H9 (cell line): ENCODE measurements at regions not wholly inside any gene's neighbourhood (a gene's known extent, or its start where the extent isn't known, plus 50 kb on each side); places are given as distances from the start of the nearest gene placed in this dataset.
A peak's percentile ranks its signal among the peaks of the same experiment; 100 is the strongest.

Experiments
- DNase-seq: peaks from one replicate; pipeline ENCODE4 v3.0.0-alpha.2; 2017
- H2AFZ ChIP-seq: one replicate; pipeline ENCODE4 v1.6.1; 2013; ENCODE audit warnings: mild to moderate bottlenecking, low read length, control low read depth, moderate library complexity
- H2AK5ac ChIP-seq: 2 replicates; pipeline ENCODE4 v1.6.1; 2013; ENCODE audit warnings: low read length, control low read depth, mixed read lengths; ENCODE audit not compliant: insufficient read length
- H2BK120ac ChIP-seq: one replicate; pipeline ENCODE4 v1.6.1; 2013; ENCODE audit warnings: low read depth, mild to moderate bottlenecking, low read length, control low read depth, inconsistent platforms; ENCODE audit not compliant: poor library complexity, severe bottlenecking
- H2BK12ac ChIP-seq: 2 replicates; pipeline ENCODE4 v1.6.1; 2013; ENCODE audit warnings: low read length, control low read depth, mixed read lengths, low read depth; ENCODE audit not compliant: insufficient read length
- H2BK15ac ChIP-seq: 2 replicates; pipeline ENCODE4 v1.6.1; 2013; ENCODE audit warnings: low read depth, low read length, control low read depth
- H2BK20ac ChIP-seq: one replicate; pipeline ENCODE4 v1.6.1; 2013; ENCODE audit warnings: low read depth, mild to moderate bottlenecking, low read length, control low read depth, inconsistent platforms; ENCODE audit not compliant: poor library complexity, severe bottlenecking
- H2BK5ac ChIP-seq: 2 replicates; pipeline ENCODE4 v1.6.1; 2013; ENCODE audit warnings: low read length, control low read depth, mixed read lengths; ENCODE audit not compliant: insufficient read length
- H3K14ac ChIP-seq: 2 replicates; pipeline ENCODE4 v1.6.1; 2013; ENCODE audit warnings: low read length, control low read depth; ENCODE audit not compliant: insufficient read depth
- H3K18ac ChIP-seq: 2 replicates; pipeline ENCODE4 v1.6.1; 2013; ENCODE audit warnings: low read depth, mild to moderate bottlenecking, mixed read lengths, low read length, control low read depth; ENCODE audit not compliant: insufficient read length
- H3K23ac ChIP-seq: 2 replicates; pipeline ENCODE4 v1.6.1; 2013; ENCODE audit warnings: low read length, control low read depth, mixed read lengths, low read depth; ENCODE audit not compliant: insufficient read length
- H3K23me2 ChIP-seq: 2 replicates; pipeline ENCODE4 v1.6.1; 2013; ENCODE audit warnings: low read depth, mild to moderate bottlenecking, mixed read lengths, low read length, control low read depth; ENCODE audit not compliant: insufficient read length, poor library complexity, severe bottlenecking
- H3K27ac ChIP-seq: 2 replicates; pipeline ENCODE4 v1.5.1; 2013; ENCODE audit warnings: low read length, control low read depth, mixed read lengths, low read depth; ENCODE audit not compliant: insufficient read length
- H3K27me3 ChIP-seq: 2 replicates; pipeline ENCODE4 v1.6.1; 2013; ENCODE audit warnings: low read length, control low read depth, inconsistent platforms; ENCODE audit not compliant: insufficient read depth
- H3K4ac ChIP-seq: 2 replicates; pipeline ENCODE4 v1.6.1; 2013; ENCODE audit warnings: low read depth, mild to moderate bottlenecking, control low read depth, inconsistent platforms, low read length, moderate library complexity
- H3K4me1 ChIP-seq: 2 replicates; pipeline ENCODE4 v1.6.1; 2013; ENCODE audit warnings: low read length, control low read depth, inconsistent platforms; ENCODE audit not compliant: insufficient read depth
- H3K4me2 ChIP-seq: 2 replicates; pipeline ENCODE4 v1.6.1; 2013; ENCODE audit warnings: low read length, control low read depth, mixed read lengths; ENCODE audit not compliant: insufficient read length, insufficient read depth
- H3K56ac ChIP-seq: 2 replicates; pipeline ENCODE4 v1.6.1; 2013; ENCODE audit warnings: low read depth, mild to moderate bottlenecking, mixed read lengths, low read length, control low read depth; ENCODE audit not compliant: insufficient read length
- H3K79me1 ChIP-seq: 2 replicates; pipeline ENCODE4 v1.6.1; 2013; ENCODE audit warnings: low read depth, mild to moderate bottlenecking, moderate library complexity, low read length, control low read depth, inconsistent platforms; ENCODE audit not compliant: insufficient read depth, poor library complexity, severe bottlenecking
- H3K79me2 ChIP-seq: 2 replicates; pipeline ENCODE4 v1.6.1; 2013; ENCODE audit warnings: low read length, control low read depth, inconsistent platforms; ENCODE audit not compliant: insufficient read depth
- H3K9ac ChIP-seq: 2 replicates; pipeline ENCODE4 v1.6.1; 2013; ENCODE audit warnings: low read length, control low read depth, mixed read lengths; ENCODE audit not compliant: insufficient read length; ENCODE audit errors: extremely low read depth
- H3K9me3 ChIP-seq: one replicate; pipeline ENCODE4 v1.6.1; 2013; ENCODE audit warnings: low read depth, low read length, inconsistent platforms; ENCODE audit not compliant: control insufficient read depth
- H3T11ph ChIP-seq: one replicate; pipeline ENCODE4 v1.6.1; 2013; ENCODE audit warnings: mild to moderate bottlenecking, low read length, control low read depth, inconsistent platforms
- H4K20me1 ChIP-seq: one replicate; pipeline ENCODE4 v1.6.1; 2013; ENCODE audit not compliant: control insufficient read depth, insufficient read length, insufficient read depth
- H4K5ac ChIP-seq: 2 replicates; pipeline ENCODE4 v1.6.1; 2013; ENCODE audit warnings: low read depth, mild to moderate bottlenecking, mixed read lengths, low read length, control low read depth; ENCODE audit not compliant: insufficient read length
- H4K8ac ChIP-seq: replicated peaks from 2 replicates; pipeline ENCODE4 v1.6.1; 2013; ENCODE audit warnings: low read length, control low read depth, mixed read lengths, low read depth; ENCODE audit not compliant: insufficient read length
- H4K91ac ChIP-seq: 2 replicates; pipeline ENCODE4 v1.6.1; 2013; ENCODE audit warnings: low read depth, mild to moderate bottlenecking, moderate library complexity, mixed read lengths, low read length, control low read depth; ENCODE audit not compliant: insufficient read length
- H3K27ac Mint-ChIP-seq, 3 experiments: 2 replicates in 2 of 3; 3 replicates in 1 of 3; pipeline ENCODE4 v1.8.0; 2020 to 2021; ENCODE audit warnings: mixed read lengths in 3 of 3, mild to moderate bottlenecking in 1 of 3, moderate library complexity in 1 of 3
- H3K27me3 Mint-ChIP-seq: 2 replicates; pipeline ENCODE4 v1.8.0; 2021; ENCODE audit warnings: low read depth, mild to moderate bottlenecking, moderate library complexity, mixed read lengths
- H3K36me3 Mint-ChIP-seq, 3 experiments: 2 replicates in 2 of 3; 3 replicates in 1 of 3; pipeline ENCODE4 v1.8.0; 2020 to 2021; ENCODE audit warnings: low read depth in 3 of 3, mixed read lengths in 3 of 3; ENCODE audit not compliant: insufficient read depth in 1 of 3
- H3K4me1 Mint-ChIP-seq, 2 experiments: 2 replicates each; pipeline ENCODE4 v1.8.0; 2020; ENCODE audit warnings: mixed read lengths in 2 of 2
- H3K4me3 Mint-ChIP-seq, 2 experiments: 2 replicates in 1 of 2; 3 replicates in 1 of 2; pipeline ENCODE4 v1.8.0; 2020 to 2021; ENCODE audit warnings: mild to moderate bottlenecking in 2 of 2, mixed read lengths in 2 of 2, moderate library complexity in 1 of 2
- H3K9me3 Mint-ChIP-seq, 2 experiments: 2 replicates in 1 of 2; 3 replicates in 1 of 2; pipeline ENCODE4 v1.8.0; 2020; ENCODE audit warnings: mild to moderate bottlenecking in 2 of 2, mixed read lengths in 2 of 2, moderate library complexity in 1 of 2
- WGBS: extraction: QIAGEN DNeasy Blood & Tissue Kit; methylation state at CpG from one replicate; pipeline ENCODE4 v1.1.7; 2013; ENCODE audit warnings: missing lambda C conversion rate, low lambda C conversion rate, mixed read lengths; ENCODE audit not compliant: insufficient read length; ENCODE audit errors: extremely low coverage; 5-methylcytosine and 5-hydroxymethylcytosine counted together
- TF ChIP-seq, protein P1 (sequence below): fragments of 200-600 bp; sonication (generic); conservative IDR thresholded peaks from 3 replicates; pipeline ENCODE4 v1.8.0; 2021; ENCODE audit warnings: antibody characterized with exemption, mild to moderate bottlenecking

DNA sequence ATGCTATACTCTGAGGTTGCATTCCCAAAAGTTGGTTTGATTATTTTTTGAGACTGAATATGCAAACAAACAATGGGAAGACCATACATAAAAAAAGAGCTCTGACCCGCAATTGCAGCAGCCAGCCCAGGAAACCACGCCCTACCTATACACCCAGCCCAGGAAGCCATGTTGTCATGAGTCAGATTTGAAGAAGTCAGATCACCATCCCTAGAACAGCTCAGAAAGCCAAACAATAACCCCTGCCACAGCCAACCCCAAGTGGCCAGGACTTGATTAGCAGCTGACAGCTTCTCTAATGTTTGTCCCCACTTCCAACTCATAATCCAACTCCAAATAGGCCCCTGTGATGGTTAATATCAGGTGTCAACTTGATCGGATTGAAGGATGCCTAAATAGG, 621.9 kb downstream of the NPHP4 start:
- no peak overlapping the region for H4K91ac ChIP-seq
- H3K9me3 ChIP-seq: peaks cover 5% of the 10 kb centered on the region
- no peak overlapping the region for H3K56ac ChIP-seq
- no peak overlapping the region for H3K4me2 ChIP-seq
- no peak overlapping the region for H4K8ac ChIP-seq
- no peak for DNase-seq
- H2BK5ac ChIP-seq: no peak overlapping the region
- H3K36me3 Mint-ChIP-seq: peaks cover 2 to 15% (median 10%) of the 10 kb centered on the region in 3 experiments; a peak in 5 of 7 replicates
- TF ChIP-seq, protein P1, sequence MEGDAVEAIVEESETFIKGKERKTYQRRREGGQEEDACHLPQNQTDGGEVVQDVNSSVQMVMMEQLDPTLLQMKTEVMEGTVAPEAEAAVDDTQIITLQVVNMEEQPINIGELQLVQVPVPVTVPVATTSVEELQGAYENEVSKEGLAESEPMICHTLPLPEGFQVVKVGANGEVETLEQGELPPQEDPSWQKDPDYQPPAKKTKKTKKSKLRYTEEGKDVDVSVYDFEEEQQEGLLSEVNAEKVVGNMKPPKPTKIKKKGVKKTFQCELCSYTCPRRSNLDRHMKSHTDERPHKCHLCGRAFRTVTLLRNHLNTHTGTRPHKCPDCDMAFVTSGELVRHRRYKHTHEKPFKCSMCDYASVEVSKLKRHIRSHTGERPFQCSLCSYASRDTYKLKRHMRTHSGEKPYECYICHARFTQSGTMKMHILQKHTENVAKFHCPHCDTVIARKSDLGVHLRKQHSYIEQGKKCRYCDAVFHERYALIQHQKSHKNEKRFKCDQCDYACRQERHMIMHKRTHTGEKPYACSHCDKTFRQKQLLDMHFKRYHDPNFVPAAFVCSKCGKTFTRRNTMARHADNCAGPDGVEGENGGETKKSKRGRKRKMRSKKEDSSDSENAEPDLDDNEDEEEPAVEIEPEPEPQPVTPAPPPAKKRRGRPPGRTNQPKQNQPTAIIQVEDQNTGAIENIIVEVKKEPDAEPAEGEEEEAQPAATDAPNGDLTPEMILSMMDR: no peak
- H3K79me2 ChIP-seq: no peaks in the 10 kb centered on the region
- no peak overlapping the region for H2BK20ac ChIP-seq
- H3K4me1 Mint-ChIP-seq: peaks cover 0 to 5% of the 10 kb centered on the region in 2 experiments; a peak in 1 of 4 replicates
- peaks cover 17% of the 10 kb centered on the region for H3K27me3 Mint-ChIP-seq
- no peak overlapping the region for H2AFZ ChIP-seq
- H3K4me1 ChIP-seq: no peaks in the 10 kb centered on the region
- no peak overlapping the region for H3K18ac ChIP-seq
- no peak overlapping the region for H3T11ph ChIP-seq
- no peaks in the 10 kb centered on the region for H3K27me3 ChIP-seq
- no peak overlapping the region for H3K14ac ChIP-seq
- peak overlapping the region in 1 of 3 experiments; percentile 55; a peak in 1 of 7 replicates for H3K27ac Mint-ChIP-seq
- H3K79me1 ChIP-seq: no peaks in the 10 kb centered on the region
- no peak overlapping the region for H2BK15ac ChIP-seq
- H3K9ac ChIP-seq: no peak overlapping the region
- no peak overlapping the region for H2BK120ac ChIP-seq
- no peak overlapping the region for H3K27ac ChIP-seq
- H2BK12ac ChIP-seq: no peak overlapping the region
- peaks cover 16 to 18% of the 10 kb centered on the region in 2 experiments; a peak in 4 of 5 replicates for H3K9me3 Mint-ChIP-seq
- no peak overlapping the region for H3K4me3 Mint-ChIP-seq
- H4K5ac ChIP-seq: no peak overlapping the region
- WGBS: no CpG with 5 or more reads among the region's 3 CpGs
- no peak overlapping the region for H3K4ac ChIP-seq
- H3K23me2 ChIP-seq: no peaks in the 10 kb centered on the region
- H4K20me1 ChIP-seq: no peaks in the 10 kb centered on the region
- H2AK5ac ChIP-seq: no peak overlapping the region
- H3K23ac ChIP-seq: no peak overlapping the region
